H1 (cell line): ENCODE measurements at regions not wholly inside any gene's neighbourhood (a gene's known extent, or its start where the extent isn't known, plus 50 kb on each side); places are given as distances from the start of the nearest gene placed in this dataset.

ENCODE experiments used
- CTCF ChIP-seq, 3 experiments: IDR thresholded peaks; 1 replicate in 2 of 3; 2 replicates in 1 of 3; pipeline versions ENCODE4 v1.5.1 to v1.6.1; 2011; ENCODE audit warnings: low read length in 3 of 3, mild to moderate bottlenecking in 3 of 3, inconsistent platforms in 2 of 3, low read depth in 1 of 3, moderate library complexity in 1 of 3; ENCODE audit not compliant: insufficient read depth in 1 of 3; ENCODE audit errors: control extremely low read depth in 1 of 3
- EGR1 ChIP-seq: IDR thresholded peaks from 2 replicates; pipeline ENCODE4 v1.6.1; 2011; ENCODE audit warnings: low read depth, low read length, borderline replicate concordance
- KDM1A ChIP-seq: fragments of 200-600, 300-600 bp; sonication (generic); IDR thresholded peaks from 2 replicates; pipeline ENCODE4 v1.7.1; 2016; ENCODE audit warnings: mild to moderate bottlenecking, low read length, borderline replicate concordance
- POLR2A ChIP-seq, 2 experiments: IDR thresholded peaks; 1 replicate in 1 of 2; 2 replicates in 1 of 2; pipeline ENCODE4 v1.6.1; 2011; ENCODE audit warnings: low read depth in 2 of 2, low read length in 2 of 2, mild to moderate bottlenecking in 2 of 2; ENCODE audit errors: control extremely low read depth in 1 of 2
- POLR2AphosphoS5 ChIP-seq: IDR thresholded peaks from 2 replicates; pipeline ENCODE4 v1.6.1; 2011; ENCODE audit warnings: low read depth, low read length
- RNF2 ChIP-seq: fragments of 200-900, 300-1000 bp; sonication (generic); IDR thresholded peaks from 2 replicates; pipeline ENCODE4 v1.7.1; 2016; ENCODE audit warnings: borderline replicate concordance, low read depth, mild to moderate bottlenecking, antibody characterized with exemption, low read length; ENCODE audit not compliant: poor library complexity, severe bottlenecking; ENCODE audit errors: missing control alignments
- TAF1 ChIP-seq: IDR thresholded peaks from 2 replicates; pipeline ENCODE4 v1.6.1; 2011; ENCODE audit warnings: mild to moderate bottlenecking, low read depth, low read length
- YY1 ChIP-seq: IDR thresholded peaks from 2 replicates; pipeline ENCODE4 v1.6.1; 2011; ENCODE audit warnings: low read depth, mild to moderate bottlenecking, low read length
- ZNF274 ChIP-seq: IDR thresholded peaks from 2 replicates; pipeline ENCODE4 v1.7.0; 2012; ENCODE audit warnings: low read length, borderline replicate concordance; ENCODE audit errors: extremely low read depth
- TF ChIP-seq, protein P1 (sequence below): IDR thresholded peaks from 2 replicates; pipeline ENCODE4 v1.6.1; 2012; ENCODE audit warnings: inconsistent platforms

GRCh38 chr18:14978191-14978590, 230.2 kb downstream of the ANKRD30B start:
- no peak for TF ChIP-seq POLR2AphosphoS5
- TF ChIP-seq RNF2: no peak
- TF ChIP-seq POLR2A (IDR thresholded peaks at IDR 0.05; ENCODE audit: control extremely low read depth in 1 of 2, low read depth in 2 of 2, low read length in 2 of 2): no peak
- TF ChIP-seq CTCF (IDR thresholded peaks at IDR 0.05; ENCODE audit: control extremely low read depth in 1 of 3, insufficient read depth in 1 of 3, low read depth in 1 of 3, low read length in 3 of 3): no peak
- no peak for TF ChIP-seq TAF1
- no peak for TF ChIP-seq EGR1
- TF ChIP-seq, protein P1, sequence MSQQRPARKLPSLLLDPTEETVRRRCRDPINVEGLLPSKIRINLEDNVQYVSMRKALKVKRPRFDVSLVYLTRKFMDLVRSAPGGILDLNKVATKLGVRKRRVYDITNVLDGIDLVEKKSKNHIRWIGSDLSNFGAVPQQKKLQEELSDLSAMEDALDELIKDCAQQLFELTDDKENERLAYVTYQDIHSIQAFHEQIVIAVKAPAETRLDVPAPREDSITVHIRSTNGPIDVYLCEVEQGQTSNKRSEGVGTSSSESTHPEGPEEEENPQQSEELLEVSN: no peak
- no peak for TF ChIP-seq KDM1A
- no peak for TF ChIP-seq ZNF274
- TF ChIP-seq YY1: no peak
